HCT116 (cell line): ENCODE measurements at regions not wholly inside any gene's neighbourhood (a gene's known extent, or its start where the extent isn't known, plus 50 kb on each side); places are given as distances from the start of the nearest gene placed in this dataset.

Experiments
- ATAC-seq: fragments of 200-7000 bp; cut with Tn5 transposase; 2 replicates; pipeline ENCODE4 v1.9.1; 2020; ENCODE audit warnings: mild to moderate bottlenecking, moderate library complexity
- BruUV-seq: library from RNA; stranded (reverse); fragments of 400-500 nt; replicated peaks from 2 replicates; lab custom pipeline; 2021; lab: Mats Ljungman, UMichigan
- CTCF ChIA-PET: fragments of 300-600 bp; sonication (Branson Sonifier 250); formaldehyde crosslinking; loops from one replicate; lab custom pipeline; 2021; ENCODE audit warnings: antibody characterized with exemption; lab: Charles Lee
- POLR2A ChIA-PET: fragments of 300-600, 350-600 bp; sonication (Branson Sonifier 250); formaldehyde crosslinking; loops from one replicate; lab custom pipeline; 2021; ENCODE audit warnings: antibody characterized with exemption; lab: Charles Lee
- RAD21 ChIA-PET, 2 experiments: fragments of 300-600 bp; sonication (Branson Sonifier 250); formaldehyde crosslinking; loops; one replicate each; lab custom pipeline; 2023; ENCODE audit warnings: low total read pairs in 2 of 2; ENCODE audit not compliant: uncharacterized antibody in 2 of 2, unreplicated experiment in 2 of 2, low non-redundant PET in 1 of 2; lab: Charles Lee
- DNase-seq: peaks from one replicate; pipeline ENCODE4 v3.0.0-alpha.2; 2010; ENCODE audit warnings: low read depth, low spot score
- H2AFZ ChIP-seq: fragments of 200-600 bp; shearing (Covaris generic), sonication (generic); 2 replicates; pipeline ENCODE4 v1.6.1; 2017; ENCODE audit warnings: low read depth, mixed run types, mixed read lengths, antibody characterized with exemption, low read length; ENCODE audit not compliant: poor library complexity, severe bottlenecking
- H3K27ac ChIP-seq: 2 replicates; pipeline ENCODE4 v1.5.1; 2012; ENCODE audit warnings: low read depth, low read length
- H3K27me3 ChIP-seq: fragments of 200-600 bp; sonication (generic); 2 replicates; pipeline ENCODE4 v1.6.1; 2016; ENCODE audit warnings: mixed run types, low read length, mixed read lengths; ENCODE audit not compliant: insufficient read depth
- H3K36me3 ChIP-seq, 2 experiments: fragments of 200-500 bp in 1 of 2; fragments of 200-600 bp in 1 of 2; sonication (Bioruptor generic) in 1 of 2; sonication (generic) in 1 of 2; 2 replicates each; pipeline versions ENCODE4 v1.5.1 to v1.6.1; 2014 to 2016; ENCODE audit warnings: low read length in 2 of 2, inconsistent platforms in 1 of 2, mixed read lengths in 1 of 2, mixed run types in 1 of 2; ENCODE audit not compliant: insufficient read depth in 2 of 2, control insufficient read depth in 1 of 2
- H3K4me1 ChIP-seq, 2 experiments: fragments of 200-600 bp in 1 of 2; sonication (generic) in 1 of 2; 2 replicates each; pipeline versions ENCODE4 v1.5.1 to v1.6.1; 2012 to 2017; ENCODE audit warnings: low read length in 2 of 2, inconsistent platforms in 1 of 2, mild to moderate bottlenecking in 1 of 2, mixed read lengths in 1 of 2, mixed run types in 1 of 2, moderate library complexity in 1 of 2; ENCODE audit not compliant: insufficient read depth in 2 of 2, control insufficient read depth in 1 of 2
- H3K4me2 ChIP-seq: fragments of 200-600 bp; sonication (generic); 2 replicates; pipeline ENCODE4 v1.6.1; 2017; ENCODE audit warnings: mixed run types, low read length, mixed read lengths
- H3K4me3 ChIP-seq, 2 experiments: fragments of 200-600 bp in 1 of 2; sonication (generic) in 1 of 2; replicated peaks in 1 of 2; 2 replicates each; pipeline ENCODE4 v1.5.1; 2011 to 2016; ENCODE audit warnings: low read length in 2 of 2, control low read depth in 1 of 2, low read depth in 1 of 2, mild to moderate bottlenecking in 1 of 2, mixed read lengths in 1 of 2, mixed run types in 1 of 2
- H3K79me2 ChIP-seq: fragments of 200-600 bp; sonication (generic); 2 replicates; pipeline ENCODE4 v1.6.1; 2017; ENCODE audit warnings: mild to moderate bottlenecking, mixed run types, low read length, moderate library complexity, mixed read lengths; ENCODE audit not compliant: insufficient read depth
- H3K9ac ChIP-seq: fragments of 200-600 bp; sonication (generic); 2 replicates; pipeline ENCODE4 v1.6.1; 2016; ENCODE audit warnings: low read length, mixed read lengths
- H3K9me2 ChIP-seq: fragments of 200-600 bp; sonication (generic), shearing (Covaris generic); 2 replicates; pipeline ENCODE4 v1.6.1; 2017; ENCODE audit warnings: mixed run types, mild to moderate bottlenecking, moderate library complexity; ENCODE audit not compliant: insufficient read depth
- H3K9me3 ChIP-seq, 2 experiments: fragments of 200-500 bp in 1 of 2; fragments of 200-600 bp in 1 of 2; sonication (Bioruptor generic) in 1 of 2; sonication (generic) in 1 of 2; 2 replicates each; pipeline ENCODE4 v1.6.1; 2014 to 2017; ENCODE audit warnings: low read length in 2 of 2, mixed read lengths in 2 of 2, inconsistent platforms in 1 of 2, low read depth in 1 of 2, mild to moderate bottlenecking in 1 of 2, mixed run types in 1 of 2, moderate library complexity in 1 of 2; ENCODE audit not compliant: control insufficient read depth in 1 of 2, insufficient read depth in 1 of 2
- H4K20me1 ChIP-seq: fragments of 200-600 bp; sonication (generic), shearing (Covaris generic); 2 replicates; pipeline ENCODE4 v1.6.1; 2017; ENCODE audit warnings: mixed run types, mild to moderate bottlenecking, moderate library complexity; ENCODE audit not compliant: insufficient read depth
- POLR2AphosphoS5 ChIP-seq: IDR thresholded peaks from 2 replicates; pipeline ENCODE4 v1.6.1; 2011; ENCODE audit warnings: mild to moderate bottlenecking, low read depth, low read length, moderate library complexity
- RAD21 ChIP-seq: IDR thresholded peaks from 2 replicates; pipeline ENCODE4 v1.6.1; 2012; ENCODE audit warnings: low read depth, mild to moderate bottlenecking
- ZNF274 ChIP-seq: fragments of 200-500 bp; sonication (Bioruptor generic); IDR thresholded peaks from 2 replicates; pipeline ENCODE4 v1.6.1; 2014; ENCODE audit warnings: mild to moderate bottlenecking, low read depth, low read length, inconsistent platforms
- intact Hi-C: fragments of 100-400 bp; cut with micrococcal nuclease; formaldehyde crosslinking; loops from 2 replicates; pipeline ENCODE4 v1.10.0; 2022
- TF ChIP-seq, protein P1 (sequence below), 3 experiments: fragments of 200-600 bp in 1 of 3; sonication (generic) in 1 of 3; IDR thresholded peaks in 2 of 3; conservative IDR thresholded peaks in 1 of 3; 2 replicates each; pipeline ENCODE4 v1.5.1; 2012 to 2017; ENCODE audit warnings: low read depth in 2 of 3, low read length in 2 of 3, antibody characterized with exemption in 1 of 3, borderline replicate concordance in 1 of 3, control low read depth in 1 of 3, mild to moderate bottlenecking in 1 of 3, mixed read lengths in 1 of 3, mixed run types in 1 of 3, moderate library complexity in 1 of 3; ENCODE audit not compliant: insufficient read depth in 1 of 3
- TF ChIP-seq, protein P2 (sequence below): IDR thresholded peaks from 2 replicates; pipeline ENCODE4 v1.6.1; 2012

DNA sequence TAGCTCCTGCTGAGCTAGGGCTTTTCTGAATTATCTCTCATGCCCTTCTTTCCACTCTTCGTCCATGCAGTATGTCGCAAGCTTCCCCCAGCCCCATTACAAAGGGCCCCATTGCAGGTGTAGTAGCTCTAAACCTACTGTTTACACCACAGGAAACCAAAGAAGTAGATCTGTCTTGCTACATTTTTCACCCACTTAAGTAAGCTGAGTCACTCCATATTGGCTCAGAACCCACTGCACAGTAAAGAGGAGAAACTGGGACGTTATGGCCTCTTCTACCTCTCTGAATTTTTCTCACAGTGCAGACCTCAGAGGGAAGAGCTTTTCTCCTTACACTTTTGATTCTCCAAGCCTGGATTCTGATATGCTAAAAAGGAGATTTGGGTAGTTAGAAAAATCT, 200.2 kb downstream of the SMARCA1 start:
- no TSS peak for BruUV-seq
- no peak overlapping the region for H3K27ac ChIP-seq
- DNase-seq, result no peak

DNA sequence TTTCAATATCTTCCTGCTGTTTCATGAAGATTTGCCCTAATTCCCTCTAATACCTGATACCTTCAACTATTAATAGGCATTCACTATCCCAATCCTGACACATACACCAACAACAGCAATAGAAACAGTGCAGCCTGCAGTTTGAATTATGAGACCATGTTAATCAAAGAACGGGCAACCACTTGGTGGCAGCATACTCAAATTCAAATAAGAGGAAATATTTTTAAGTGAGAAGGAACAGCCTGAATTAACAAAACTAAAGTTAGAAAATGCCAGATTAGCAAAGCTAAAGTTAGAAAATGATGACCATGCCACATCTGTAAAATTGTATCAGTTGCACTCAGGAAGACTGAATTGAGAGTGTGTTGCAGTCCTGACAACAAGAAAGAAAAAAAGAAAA, 204.9 kb downstream of the SMARCA1 start:
- Histone ChIP-seq H3K9me2 (no peaks in the 10 kb centered on the region), H2AFZ (no peak overlapping the region), H3K4me3 (no peak overlapping the region), H4K20me1 (no peaks in the 10 kb centered on the region; the same call in 1 of the 2 replicates), H3K27me3 (no peaks in the 10 kb centered on the region), H3K4me2 (no peak overlapping the region), H3K9me3 (no peaks in the 10 kb centered on the region), H3K4me1 (no peaks in the 10 kb centered on the region), H3K79me2 (no peaks in the 10 kb centered on the region), H3K27ac (no peak overlapping the region), H3K36me3 (no peaks in the 10 kb centered on the region), H3K9ac (no peak overlapping the region)
- intact Hi-C loops, result loop anchor here (1.0 kb wide), 1 partner anchor 42 kb away; no protein-coding TSS in a partner anchor
- ChIA-PET RAD21 (no interaction called here), POLR2A (no interaction called here), CTCF (no interaction called here)
- ATAC-seq (no peak), DNase-seq (peak; percentile 15)
- no TSS peak for BruUV-seq
- TF ChIP-seq, protein P1, sequence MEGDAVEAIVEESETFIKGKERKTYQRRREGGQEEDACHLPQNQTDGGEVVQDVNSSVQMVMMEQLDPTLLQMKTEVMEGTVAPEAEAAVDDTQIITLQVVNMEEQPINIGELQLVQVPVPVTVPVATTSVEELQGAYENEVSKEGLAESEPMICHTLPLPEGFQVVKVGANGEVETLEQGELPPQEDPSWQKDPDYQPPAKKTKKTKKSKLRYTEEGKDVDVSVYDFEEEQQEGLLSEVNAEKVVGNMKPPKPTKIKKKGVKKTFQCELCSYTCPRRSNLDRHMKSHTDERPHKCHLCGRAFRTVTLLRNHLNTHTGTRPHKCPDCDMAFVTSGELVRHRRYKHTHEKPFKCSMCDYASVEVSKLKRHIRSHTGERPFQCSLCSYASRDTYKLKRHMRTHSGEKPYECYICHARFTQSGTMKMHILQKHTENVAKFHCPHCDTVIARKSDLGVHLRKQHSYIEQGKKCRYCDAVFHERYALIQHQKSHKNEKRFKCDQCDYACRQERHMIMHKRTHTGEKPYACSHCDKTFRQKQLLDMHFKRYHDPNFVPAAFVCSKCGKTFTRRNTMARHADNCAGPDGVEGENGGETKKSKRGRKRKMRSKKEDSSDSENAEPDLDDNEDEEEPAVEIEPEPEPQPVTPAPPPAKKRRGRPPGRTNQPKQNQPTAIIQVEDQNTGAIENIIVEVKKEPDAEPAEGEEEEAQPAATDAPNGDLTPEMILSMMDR (IDR thresholded peaks at IDR 0.05 in 2 of 3, conservative IDR thresholded peaks at IDR 0.05 in 1 of 3; ENCODE audit: borderline replicate concordance in 1 of 3, insufficient read depth in 1 of 3, low read depth in 2 of 3, low read length in 2 of 3), result peak; percentile 19 to 47 (median 35); a peak in 4 of 6 replicates
- TF ChIP-seq RAD21 (peak; percentile 56), ZNF274 (no peak)

More for the DNA sequence above, 200.2 kb downstream of the SMARCA1 start:
- H3K4me3 ChIP-seq, result no peak overlapping the region
- H2AFZ ChIP-seq, result no peak overlapping the region
- H3K27me3 ChIP-seq, result no peaks in the 10 kb centered on the region
- no peaks in the 10 kb centered on the region for H3K4me1 ChIP-seq
- POLR2A ChIA-PET, result no interaction called here
- H3K79me2 ChIP-seq, result no peaks in the 10 kb centered on the region
- intact Hi-C loops, result no loop called here
- TF ChIP-seq POLR2AphosphoS5, result no peak
- TF ChIP-seq ZNF274, result no peak
- TF ChIP-seq, protein P1 (IDR thresholded peaks at IDR 0.05 in 2 of 3, conservative IDR thresholded peaks at IDR 0.05 in 1 of 3; ENCODE audit: borderline replicate concordance in 1 of 3, insufficient read depth in 1 of 3, low read depth in 2 of 3, low read length in 2 of 3), result no peak
- TF ChIP-seq, protein P2, sequence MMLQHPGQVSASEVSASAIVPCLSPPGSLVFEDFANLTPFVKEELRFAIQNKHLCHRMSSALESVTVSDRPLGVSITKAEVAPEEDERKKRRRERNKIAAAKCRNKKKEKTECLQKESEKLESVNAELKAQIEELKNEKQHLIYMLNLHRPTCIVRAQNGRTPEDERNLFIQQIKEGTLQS, result no peak
- no peak overlapping the region for H3K4me2 ChIP-seq
- H3K36me3 ChIP-seq, result no peaks in the 10 kb centered on the region
- no peak overlapping the region for H3K9ac ChIP-seq
- no peaks in the 10 kb centered on the region for H3K9me2 ChIP-seq
- no peak for ATAC-seq
- RAD21 ChIA-PET, result no interaction called here
- CTCF ChIA-PET, result no interaction called here
- no peaks in the 10 kb centered on the region for H4K20me1 ChIP-seq
- H3K9me3 ChIP-seq, result no peaks in the 10 kb centered on the region
